ENCODE measurements at regions not wholly inside any gene's neighbourhood (a gene's known extent, or its start where the extent isn't known, plus 50 kb on each side); places are given as distances from the start of the nearest gene placed in this dataset.
"Not testable (repeated sequence)": the region's sequence is repeated elsewhere in the genome, so short reads cannot be mapped to it uniquely, and the experiment has no call there.

GRCh38 chr3:194908496-194908895, 222.8 kb downstream of the FAM43A start:
- Histone ChIP-seq H3K27me3 (no peaks in the 10 kb centered on the region), H3K9me3 (no peaks in the 10 kb centered on the region), H3K4me1 (no peaks in the 10 kb centered on the region), H3K27ac (no peak overlapping the region), H3K4me3 (no peak overlapping the region), H3K36me3 (no peaks in the 10 kb centered on the region)
- WGBS, 2 donors (ENCODE audit: low coverage in 1 of 2): 40 to 64% methylated on average over 1 to 5 of the region's 5 CpGs
- in situ Hi-C loops (cut with MboI; ENCODE audit: low pct_ligation_motif_present in 1 of 4, low pct_unique_long_range_greater_than_20kb in 1 of 4, low sequenced_read_pairs in 3 of 4): no loop called here
- no peak for DNase-seq
- intact Hi-C loops (cut with DNase I; ENCODE audit: low total_unique reads): no loop called here
- TF ChIP-seq EP300 (IDR thresholded peaks at IDR 0.05; ENCODE audit: low read depth) (no peak), POLR2A (IDR thresholded peaks at IDR 0.05) (no peak), CTCF (IDR thresholded peaks at IDR 0.05) (no peak), POLR2AphosphoS5 (IDR thresholded peaks at IDR 0.05) (no peak)

GRCh38 chr3:194908972-194909371, 223.3 kb downstream of the FAM43A start:
- Histone ChIP-seq H3K27ac (no peak overlapping the region), H3K4me1 (no peaks in the 10 kb centered on the region), H3K36me3 (no peaks in the 10 kb centered on the region), H3K9me3 (no peaks in the 10 kb centered on the region), H3K4me3 (no peak overlapping the region), H3K27me3 (no peaks in the 10 kb centered on the region)
- intact Hi-C loops (cut with DNase I; ENCODE audit: low total_unique reads): no loop called here
- no peak for TF ChIP-seq POLR2A (IDR thresholded peaks at IDR 0.05)
- peak in 1 of 5 experiments; percentile 10 for TF ChIP-seq CTCF (IDR thresholded peaks at IDR 0.05)
- DNase-seq: no peak
- WGBS, 2 donors (ENCODE audit: low coverage in 1 of 2): 55 to 72% methylated on average over 5 of the region's 5 CpGs
- in situ Hi-C loops (cut with MboI; ENCODE audit: low pct_ligation_motif_present in 1 of 4, low pct_unique_long_range_greater_than_20kb in 1 of 4, low sequenced_read_pairs in 3 of 4): no loop called here

- in situ Hi-C loops (cut with MboI; ENCODE audit: low pct_ligation_motif_present in 1 of 4, low pct_unique_long_range_greater_than_20kb in 1 of 4, low sequenced_read_pairs in 3 of 4) (no loop called here), intact Hi-C loops (cut with DNase I; ENCODE audit: low total_unique reads) (no loop called here)
- no peaks in the 10 kb centered on the region for H3K9me3 ChIP-seq
- DNase-seq: no peak
- H3K27ac ChIP-seq: no peak overlapping the region
- H3K27me3 ChIP-seq: no peaks in the 10 kb centered on the region
- TF ChIP-seq POLR2A (IDR thresholded peaks at IDR 0.05): no peak
- no peak for TF ChIP-seq POLR2AphosphoS5 (IDR thresholded peaks at IDR 0.05)
- TF ChIP-seq CTCF (IDR thresholded peaks at IDR 0.05): no peak
- TF ChIP-seq EP300 (IDR thresholded peaks at IDR 0.05; ENCODE audit: low read depth): no peak
- 83% methylated on average over 7 of the region's 7 CpGs; no CpG with 5 or more reads in 1 of the 2 donors for WGBS, 2 donors (ENCODE audit: low coverage in 1 of 2)
- no peaks in the 10 kb centered on the region for H3K36me3 ChIP-seq
- no peak overlapping the region for H3K4me3 ChIP-seq
- H3K4me1 ChIP-seq: no peaks in the 10 kb centered on the region
Observed at GRCh38 chr3:194910414-194910984, 224.8 kb downstream of the FAM43A start.

- Histone ChIP-seq H3K27me3 (no peaks in the 10 kb centered on the region), H3K4me1 (no peaks in the 10 kb centered on the region), H3K4me3 (no peak overlapping the region), H3K27ac (no peak overlapping the region), H3K36me3 (no peaks in the 10 kb centered on the region), H3K9me3 (peaks cover under 1% of the 10 kb centered on the region in 2 donors)
- TF ChIP-seq POLR2AphosphoS5 (IDR thresholded peaks at IDR 0.05) (no peak), POLR2A (IDR thresholded peaks at IDR 0.05) (no peak), CTCF (IDR thresholded peaks at IDR 0.05) (no peak), EP300 (IDR thresholded peaks at IDR 0.05; ENCODE audit: low read depth) (no peak)
- in situ Hi-C loops (cut with MboI; ENCODE audit: low pct_ligation_motif_present in 1 of 4, low pct_unique_long_range_greater_than_20kb in 1 of 4, low sequenced_read_pairs in 3 of 4): no loop called here
- no peak for DNase-seq
- WGBS, 2 donors (ENCODE audit: low coverage in 1 of 2): 68 to 100% methylated on average over 1 to 5 of the region's 5 CpGs
- intact Hi-C loops (cut with DNase I; ENCODE audit: low total_unique reads): no loop called here
Observed at GRCh38 chr3:194913316-194913715, 227.6 kb downstream of the FAM43A start.

- H3K36me3 ChIP-seq; in situ Hi-C loops (cut with MboI; ENCODE audit: low pct_ligation_motif_present in 1 of 4, low pct_unique_long_range_greater_than_20kb in 1 of 4, low sequenced_read_pairs in 3 of 4); DNase-seq; H3K4me1 ChIP-seq; intact Hi-C loops (cut with DNase I; ENCODE audit: low total_unique reads); H3K9me3 ChIP-seq; H3K4me3 ChIP-seq; H3K27ac ChIP-seq; H3K27me3 ChIP-seq: not testable (repeated sequence)
- 58 to 88% methylated on average over 4 to 5 of the region's 5 CpGs for WGBS, 2 donors (ENCODE audit: low coverage in 1 of 2)
Observed at GRCh38 chr3:194924889-194925288, 239.2 kb downstream of the FAM43A start.

Measured in transverse colon (tissue), 4 donors.